C4-2B (cell line): ENCODE measurements at regions not wholly inside any gene's neighbourhood (a gene's known extent, or its start where the extent isn't known, plus 50 kb on each side); places are given as distances from the start of the nearest gene placed in this dataset.

Experiments used
- H3K27ac ChIP-seq: fragments of 450-650 bp; 2 replicates; pipeline ENCODE4 v1.5.1; 2017
- CTCF ChIP-seq: fragments of 450-650 bp; conservative IDR thresholded peaks from 2 replicates; pipeline ENCODE4 v1.5.1; 2017; ENCODE audit warnings: mild to moderate bottlenecking
- ZFX ChIP-seq: fragments of 450-650 bp; IDR thresholded peaks from 2 replicates; pipeline ENCODE4 v1.6.1; 2017

DNA sequence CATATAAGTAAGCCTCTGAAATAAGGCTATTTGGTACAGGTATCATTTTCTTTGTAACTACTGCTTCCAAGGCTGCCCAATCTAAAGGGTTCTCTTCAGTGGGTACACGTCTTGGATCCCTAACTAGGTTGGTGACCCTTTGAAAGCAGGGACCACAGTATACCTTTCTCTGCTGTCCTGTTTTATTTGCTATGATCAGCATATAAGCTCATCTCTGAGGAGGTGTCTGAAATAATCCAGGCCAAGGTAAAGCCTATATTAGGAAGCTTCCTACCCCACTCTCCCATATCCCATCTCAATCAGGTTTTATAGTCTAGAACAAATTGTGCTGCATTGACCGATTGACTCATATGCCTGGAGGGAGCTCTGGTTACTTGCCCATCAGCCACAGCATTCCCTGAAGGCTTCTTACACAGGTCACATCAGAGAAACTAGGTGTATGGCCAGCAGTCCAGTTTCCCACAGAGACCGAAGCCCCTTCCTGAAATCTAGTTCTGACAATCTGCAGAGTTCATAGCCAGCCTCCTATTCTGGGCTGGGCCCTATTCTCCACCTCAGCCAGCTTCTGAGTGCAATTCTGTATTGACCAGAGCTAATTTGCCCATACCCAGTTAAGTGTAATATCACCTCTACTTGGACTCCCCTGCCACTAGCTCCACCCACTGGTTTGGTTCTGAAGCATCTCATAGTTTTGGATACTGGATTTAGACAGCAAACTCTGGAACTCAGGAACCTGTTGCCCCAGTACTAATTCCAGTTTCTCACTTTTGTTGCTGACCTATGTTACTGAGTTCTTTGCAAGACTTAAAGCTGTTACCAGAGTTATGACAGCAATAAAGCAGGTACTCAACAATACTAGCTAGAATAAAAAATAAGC is 62.1 kb upstream of the ARHGAP20 start:
- no peak overlapping the region for H3K27ac ChIP-seq
- peak; percentile 26; the same call in 1 of the 2 replicates for TF ChIP-seq CTCF
- TF ChIP-seq ZFX, result no peak

DNA sequence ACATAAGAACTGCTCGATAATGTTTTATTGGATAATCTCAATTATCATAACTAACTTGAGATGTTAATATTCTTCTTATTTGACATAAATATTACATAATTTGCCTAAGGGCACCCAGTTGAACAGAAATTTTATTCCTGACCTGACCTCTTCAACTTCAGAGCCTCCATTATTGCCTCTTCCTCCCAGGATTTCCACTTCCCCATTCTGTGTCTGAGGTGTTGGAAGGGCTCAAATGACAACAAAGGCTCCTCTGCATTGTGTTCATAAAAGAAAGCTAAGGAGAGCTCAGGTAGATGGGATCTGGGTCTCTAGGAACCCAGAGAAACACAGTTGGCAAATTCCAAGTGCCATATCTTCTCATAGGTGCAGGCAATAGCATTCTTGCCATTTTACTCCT is 61.2 kb upstream of the ARHGAP20 start:
- H3K27ac ChIP-seq, result no peak overlapping the region
- TF ChIP-seq ZFX (no peak), CTCF (no peak)

DNA sequence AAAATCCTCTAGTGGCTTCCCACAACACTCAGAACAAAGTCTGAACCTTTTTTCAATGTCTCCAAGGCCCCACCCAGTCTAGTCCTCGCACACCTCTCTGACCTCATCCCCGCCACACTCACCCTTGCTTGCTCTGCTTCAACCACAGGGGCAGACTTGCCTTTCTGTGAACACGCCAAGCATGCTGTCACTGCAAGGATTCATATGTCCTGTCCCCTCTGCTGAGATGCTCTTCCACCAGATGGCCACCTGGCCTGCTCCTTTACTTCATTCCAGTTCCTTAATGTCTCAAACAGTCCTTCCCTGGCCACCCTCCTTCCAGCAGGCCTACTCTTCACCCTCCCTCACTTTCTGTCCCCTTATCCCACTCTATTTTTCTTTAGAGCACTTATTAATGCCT is 60.6 kb upstream of the ARHGAP20 start:
- no peak overlapping the region for H3K27ac ChIP-seq
- no peak for TF ChIP-seq CTCF
- no peak for TF ChIP-seq ZFX

GRCh38 chr11:110766316-110766715 is 54.1 kb upstream of the ARHGAP20 start:
- no peak overlapping the region for H3K27ac ChIP-seq
- TF ChIP-seq ZFX (no peak), CTCF (no peak)

- H3K27ac ChIP-seq, result no peak overlapping the region
- TF ChIP-seq CTCF (no peak), ZFX (no peak)
Measured at GRCh38 chr11:110764485-110764884, 52.2 kb upstream of the ARHGAP20 start.

GRCh38 chr11:110763249-110764011 is 51.2 kb upstream of the ARHGAP20 start:
- no peak for TF ChIP-seq CTCF
- no peak for TF ChIP-seq ZFX
- peak overlapping the region; percentile 24; the same call in 1 of the 2 replicates for H3K27ac ChIP-seq

DNA sequence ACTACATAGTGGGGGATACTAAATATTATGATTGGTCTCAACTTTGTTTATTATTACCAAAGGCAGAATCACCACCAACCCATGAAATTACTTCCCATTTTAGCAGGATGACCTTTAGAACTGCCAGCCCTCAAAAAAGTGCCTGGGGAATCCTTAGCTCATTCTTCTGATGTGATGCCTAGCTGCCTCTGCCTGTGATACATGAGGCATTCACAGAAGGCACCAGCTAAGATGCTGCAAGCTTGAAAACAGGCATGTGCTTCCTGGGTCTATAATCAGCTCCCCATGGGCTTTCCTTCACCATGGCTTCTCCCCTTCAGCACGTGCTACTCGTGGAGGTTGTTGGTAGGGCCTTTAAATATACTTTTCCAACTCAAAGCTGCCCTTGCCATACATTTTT is 50.4 kb upstream of the ARHGAP20 start:
- TF ChIP-seq CTCF (no peak), ZFX (no peak)
- no peak overlapping the region; the same call in 1 of the 2 replicates for H3K27ac ChIP-seq
